HG02943 (cell line): ENCODE measurements at regions not wholly inside any gene's neighbourhood (a gene's known extent, or its start where the extent isn't known, plus 50 kb on each side); places are given as distances from the start of the nearest gene placed in this dataset.

Experiments used
- ATAC-seq: cut with Tn5 transposase; IDR thresholded peaks from one replicate; pipeline ENCODE4 v1.9.1; 2021; ENCODE audit warnings: mild to moderate bottlenecking, low read depth, moderate library complexity; ENCODE audit not compliant: unreplicated experiment

- no peak for ATAC-seq
These were observed 543.3 kb downstream of the SQOR start for GRCh38 chr15:46178138-46178537.

GRCh38 chr15:46207341-46207740 lies 572.5 kb downstream of the SQOR start:
- no peak for ATAC-seq

- no peak for ATAC-seq
These were observed 578.7 kb downstream of the SQOR start for GRCh38 chr15:46213551-46213950.

- no peak for ATAC-seq
These were observed 588.0 kb downstream of the SQOR start for GRCh38 chr15:46222826-46223225.

- ATAC-seq: no peak
These were observed 594.4 kb downstream of the SQOR start for GRCh38 chr15:46229263-46229662.

- no peak for ATAC-seq
These were observed 597.0 kb downstream of the SQOR start for GRCh38 chr15:46231786-46232185.

- no peak for ATAC-seq
These were observed 597.6 kb downstream of the SQOR start for GRCh38 chr15:46232471-46232870.

- no peak for ATAC-seq
These were observed 608.1 kb downstream of the SQOR start for GRCh38 chr15:46242935-46243334.

- ATAC-seq: no peak
These were observed 617.1 kb downstream of the SQOR start for GRCh38 chr15:46251903-46252302.

GRCh38 chr15:46258056-46258455 lies 623.2 kb downstream of the SQOR start:
- ATAC-seq: no peak

- no peak for ATAC-seq
These were observed 626.1 kb downstream of the SQOR start for GRCh38 chr15:46260937-46261336.

GRCh38 chr15:46265664-46266347 lies 631.0 kb downstream of the SQOR start:
- no peak for ATAC-seq

- no peak for ATAC-seq
These were observed 631.8 kb downstream of the SQOR start for GRCh38 chr15:46266661-46267060.

- no peak for ATAC-seq
These were observed 635.8 kb downstream of the SQOR start for GRCh38 chr15:46270481-46271147.

- no peak for ATAC-seq
These were observed 640.9 kb downstream of the SQOR start for GRCh38 chr15:46275701-46276100.

- ATAC-seq: no peak
These were observed 642.6 kb downstream of the SQOR start for GRCh38 chr15:46277451-46277850.

- ATAC-seq: no peak
These were observed 643.2 kb downstream of the SQOR start for GRCh38 chr15:46278062-46278461.

- no peak for ATAC-seq
These were observed 643.8 kb downstream of the SQOR start for GRCh38 chr15:46278486-46279090.

GRCh38 chr15:46280762-46281542 lies 646.1 kb downstream of the SQOR start:
- ATAC-seq: no peak

- ATAC-seq: no peak
These were observed 658.7 kb downstream of the SQOR start for GRCh38 chr15:46293550-46293949.

GRCh38 chr15:46296002-46296401 lies 661.2 kb downstream of the SQOR start:
- no peak for ATAC-seq
